Gastrocnemius medialis (tissue), 4 donors: ENCODE measurements at regions not wholly inside any gene's neighbourhood (a gene's known extent, or its start where the extent isn't known, plus 50 kb on each side); places are given as distances from the start of the nearest gene placed in this dataset.

Experiments used
- CTCF ChIP-seq, 5 experiments: fragments of 450-650 bp in 3 of 5; fragments of 200-600 bp in 2 of 5; sonication (generic) in 2 of 5; IDR thresholded peaks in 4 of 5; conservative IDR thresholded peaks in 1 of 5; 1 replicate in 4 of 5; 2 replicates in 1 of 5; pipeline ENCODE4 v1.5.1; 2016 to 2019; ENCODE audit warnings: antibody characterized with exemption in 5 of 5, mild to moderate bottlenecking in 3 of 5, moderate library complexity in 3 of 5
- POLR2A ChIP-seq, 2 donors: fragments of 450-650 bp; IDR thresholded peaks; one replicate each; pipeline ENCODE4 v1.6.1; 2017; ENCODE audit warnings: antibody characterized with exemption in 2 of 2, mild to moderate bottlenecking in 2 of 2, moderate library complexity in 2 of 2

- TF ChIP-seq CTCF (IDR thresholded peaks at IDR 0.05 in 4 of 5, conservative IDR thresholded peaks at IDR 0.05 in 1 of 5) (no peak), POLR2A (IDR thresholded peaks at IDR 0.05) (no peak)
Observed at GRCh38 chr9:28124917-28125316, 551.6 kb upstream of the C9orf72 start.
